Activated naive CD4-positive, alpha-beta T cell treated with anti-CD3 and anti-CD28 coated beads, Interleukin-2, amount 50 U/mL, for 24 hours (primary cell): ENCODE measurements at regions not wholly inside any gene's neighbourhood (a gene's known extent, or its start where the extent isn't known, plus 50 kb on each side); places are given as distances from the start of the nearest gene placed in this dataset.

Experiments
- H3K27ac Mint-ChIP-seq: one replicate; pipeline ENCODE4 v1.8.0; 2021; ENCODE audit warnings: mild to moderate bottlenecking, mixed read lengths
- H3K27me3 Mint-ChIP-seq: one replicate; pipeline ENCODE4 v1.8.0; 2021; ENCODE audit warnings: mixed read lengths
- H3K36me3 Mint-ChIP-seq: one replicate; pipeline ENCODE4 v1.8.0; 2021; ENCODE audit warnings: mixed read lengths
- H3K4me1 Mint-ChIP-seq: one replicate; pipeline ENCODE4 v1.8.0; 2021; ENCODE audit warnings: mixed read lengths
- H3K4me3 Mint-ChIP-seq: one replicate; pipeline ENCODE4 v1.8.0; 2021; ENCODE audit warnings: mild to moderate bottlenecking, mixed read lengths
- H3K9me3 Mint-ChIP-seq: one replicate; pipeline ENCODE4 v1.8.0; 2021; ENCODE audit warnings: mixed read lengths

DNA sequence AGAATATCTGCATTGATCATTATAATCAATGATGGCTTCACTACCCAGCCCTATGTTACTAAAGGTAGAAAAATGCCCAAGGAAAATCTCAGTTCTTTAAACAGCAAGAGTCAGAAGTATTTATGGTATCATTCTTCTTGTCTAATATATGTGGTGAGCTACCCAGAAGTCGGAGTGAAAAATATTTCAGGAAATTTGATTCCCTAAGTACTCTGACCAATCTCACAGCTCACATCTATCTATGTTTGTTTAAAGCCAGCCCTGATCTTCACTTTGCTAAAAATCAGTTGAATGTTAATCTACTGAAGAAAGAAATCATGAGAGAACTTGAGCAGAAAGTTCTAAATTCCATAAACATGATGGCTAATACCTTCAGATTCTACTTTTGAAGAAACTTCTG, 522.9 kb upstream of the SLIT2 start:
- Mint-ChIP-seq H3K9me3 (peaks cover 6% of the 10 kb centered on the region), H3K4me1 (peaks cover 12% of the 10 kb centered on the region), H3K27me3 (no peaks in the 10 kb centered on the region), H3K4me3 (no peak overlapping the region), H3K36me3 (no peaks in the 10 kb centered on the region), H3K27ac (no peak overlapping the region)

DNA sequence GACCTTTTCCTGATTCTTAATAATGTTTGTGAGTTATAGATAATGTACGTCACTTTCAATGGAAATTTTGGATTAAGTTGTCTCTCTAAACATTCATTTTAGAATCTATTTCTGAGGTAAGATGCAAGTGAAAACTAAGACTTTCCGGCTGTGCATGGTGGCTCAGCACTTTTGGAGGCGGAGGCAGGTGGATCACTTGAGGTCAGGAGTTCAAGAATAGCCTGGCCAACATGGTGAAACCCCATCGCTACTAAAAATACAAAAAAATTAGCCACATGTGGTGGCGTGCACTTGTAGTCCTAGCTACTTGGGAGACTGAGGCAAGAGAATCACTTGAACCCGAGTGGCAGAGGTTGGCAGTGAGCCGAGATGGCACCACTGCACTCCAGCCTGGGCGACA, 524.6 kb upstream of the SLIT2 start:
- peaks cover 12% of the 10 kb centered on the region for H3K4me1 Mint-ChIP-seq
- H3K4me3 Mint-ChIP-seq, result no peak overlapping the region
- H3K27ac Mint-ChIP-seq, result no peak overlapping the region
- peaks cover 14% of the 10 kb centered on the region for H3K9me3 Mint-ChIP-seq
- H3K27me3 Mint-ChIP-seq, result no peaks in the 10 kb centered on the region
- no peaks in the 10 kb centered on the region for H3K36me3 Mint-ChIP-seq

DNA sequence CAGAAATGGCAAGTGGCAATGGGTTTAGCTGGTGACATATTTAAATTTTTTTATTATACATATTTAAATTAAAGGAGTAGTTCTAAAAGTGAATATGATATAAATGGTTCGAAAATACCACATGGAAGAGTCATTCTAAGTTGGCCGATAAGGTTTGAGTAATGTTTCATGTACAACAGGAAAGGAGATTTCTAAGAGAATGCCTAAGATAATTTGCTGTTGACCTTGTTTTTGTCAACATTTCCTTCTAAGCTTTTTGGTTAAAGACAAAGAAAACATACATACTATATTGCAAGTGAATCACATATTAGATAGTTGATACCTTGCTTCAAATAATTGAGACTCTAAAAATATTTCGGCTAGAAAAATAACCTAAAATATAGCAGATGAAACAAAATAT, 526.6 kb upstream of the SLIT2 start:
- Mint-ChIP-seq H3K9me3 (peaks cover 14% of the 10 kb centered on the region), H3K27me3 (no peaks in the 10 kb centered on the region), H3K27ac (no peak overlapping the region), H3K4me1 (peaks cover 7% of the 10 kb centered on the region), H3K4me3 (no peak overlapping the region), H3K36me3 (no peaks in the 10 kb centered on the region)

DNA sequence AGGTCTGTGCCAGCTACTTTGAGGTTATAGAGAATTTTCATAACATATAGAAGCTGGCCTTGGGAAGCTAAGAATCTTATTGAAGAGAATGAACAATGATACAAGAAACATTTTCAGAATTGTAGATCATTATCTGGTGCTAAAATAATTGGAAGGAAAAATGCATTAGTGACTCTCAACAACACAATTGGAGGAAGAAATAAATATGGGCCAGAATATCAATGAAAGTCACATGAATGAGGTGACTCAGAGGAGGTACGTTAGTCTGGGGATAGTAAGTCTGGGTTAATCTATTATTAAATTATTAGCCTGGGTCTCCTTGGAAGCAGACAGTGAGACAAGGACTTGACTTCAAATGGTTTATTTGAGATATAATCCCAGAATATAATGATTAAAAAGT, 529.3 kb upstream of the SLIT2 start:
- Mint-ChIP-seq H3K4me3 (no peak overlapping the region), H3K4me1 (no peaks in the 10 kb centered on the region), H3K27ac (no peak overlapping the region), H3K9me3 (peaks cover 14% of the 10 kb centered on the region), H3K36me3 (no peaks in the 10 kb centered on the region), H3K27me3 (no peaks in the 10 kb centered on the region)

DNA sequence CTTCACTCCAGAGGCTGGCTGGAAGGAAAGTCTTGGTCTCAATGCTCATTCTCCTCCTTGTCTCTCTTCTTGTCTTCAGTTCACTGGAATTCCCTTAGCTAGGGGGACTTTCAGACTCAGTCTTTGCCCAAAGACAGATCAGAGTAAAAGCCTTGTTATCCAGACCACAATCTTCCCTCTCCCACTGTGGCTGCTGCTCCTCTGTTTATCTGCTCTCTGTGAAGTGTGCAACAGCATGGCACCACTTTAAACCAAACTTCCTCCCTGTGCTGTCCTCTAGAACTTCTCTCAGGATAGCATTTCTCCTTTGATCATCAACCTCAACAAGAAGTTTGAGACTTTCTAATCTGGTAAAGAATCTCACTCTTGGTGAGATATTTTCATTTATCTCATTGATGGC, 530.1 kb upstream of the SLIT2 start:
- H3K27me3 Mint-ChIP-seq, result no peaks in the 10 kb centered on the region
- H3K4me1 Mint-ChIP-seq, result no peaks in the 10 kb centered on the region
- H3K27ac Mint-ChIP-seq, result no peak overlapping the region
- peaks cover 14% of the 10 kb centered on the region for H3K9me3 Mint-ChIP-seq
- H3K4me3 Mint-ChIP-seq, result no peak overlapping the region
- H3K36me3 Mint-ChIP-seq, result no peaks in the 10 kb centered on the region

DNA sequence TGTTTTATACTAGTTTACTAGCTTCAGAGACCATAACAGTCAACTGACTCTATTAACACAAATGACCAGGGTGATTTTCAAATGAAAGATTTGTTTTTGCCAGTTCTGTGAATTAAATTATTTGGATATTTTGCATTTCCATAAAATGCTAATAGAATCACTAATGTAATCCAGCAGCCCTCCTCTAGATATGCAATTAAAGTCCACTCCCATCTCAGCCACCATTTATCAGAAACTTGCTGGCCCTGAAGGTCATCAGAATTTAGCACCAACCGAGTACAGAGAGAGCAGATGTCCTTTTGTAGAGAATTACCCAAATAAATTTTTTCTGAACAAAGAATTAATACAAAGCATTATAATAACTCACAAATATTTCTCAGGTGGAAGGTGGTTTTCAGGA, 531.1 kb upstream of the SLIT2 start:
- Mint-ChIP-seq H3K27ac (peak overlapping the region; percentile 37), H3K9me3 (peaks cover 8% of the 10 kb centered on the region), H3K4me1 (no peaks in the 10 kb centered on the region), H3K4me3 (no peak overlapping the region), H3K27me3 (no peaks in the 10 kb centered on the region), H3K36me3 (no peaks in the 10 kb centered on the region)

DNA sequence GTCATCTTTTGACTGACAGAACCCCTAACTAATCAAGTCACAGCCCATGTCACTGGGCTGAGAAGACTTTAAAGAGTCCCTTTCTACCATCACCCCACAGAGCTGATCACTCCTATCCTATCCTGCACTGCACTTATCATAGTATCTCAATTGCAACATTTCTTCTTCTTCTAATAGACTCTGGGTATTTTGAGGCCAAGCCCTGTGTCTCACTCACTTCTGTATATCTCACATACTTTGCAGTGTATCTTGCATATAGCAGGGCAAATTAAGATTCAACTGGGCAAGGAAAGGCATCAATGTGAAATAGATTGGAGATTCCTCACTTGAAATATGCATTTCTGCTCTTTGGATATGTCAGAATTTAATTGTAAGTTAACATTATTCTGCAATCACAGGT, 531.5 kb upstream of the SLIT2 start:
- Mint-ChIP-seq H3K36me3 (no peaks in the 10 kb centered on the region), H3K27ac (no peak overlapping the region), H3K4me1 (no peaks in the 10 kb centered on the region), H3K27me3 (no peaks in the 10 kb centered on the region), H3K9me3 (peaks cover 8% of the 10 kb centered on the region), H3K4me3 (no peak overlapping the region)

DNA sequence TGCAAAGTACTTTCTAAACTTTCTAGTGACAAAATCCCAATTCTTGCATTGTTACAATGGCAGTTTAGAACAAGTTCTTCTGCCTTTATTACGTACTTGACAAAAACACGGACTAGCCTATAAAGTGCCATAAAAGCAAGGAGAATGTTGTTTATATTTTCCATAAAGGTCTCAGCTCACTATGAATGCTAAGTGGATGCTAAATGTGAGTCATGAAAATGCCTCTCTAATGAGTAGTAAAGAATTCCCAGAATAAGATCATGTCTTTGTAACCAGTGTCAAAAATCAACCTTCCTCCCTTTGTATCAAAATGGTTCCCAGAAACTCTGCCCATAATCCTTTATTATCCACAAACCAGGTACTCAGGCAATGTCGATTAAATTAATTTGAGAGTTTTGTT, 539.8 kb upstream of the SLIT2 start:
- Mint-ChIP-seq H3K36me3 (no peaks in the 10 kb centered on the region), H3K27me3 (no peaks in the 10 kb centered on the region), H3K27ac (no peak overlapping the region), H3K4me1 (no peaks in the 10 kb centered on the region), H3K9me3 (peaks cover 13% of the 10 kb centered on the region), H3K4me3 (no peak overlapping the region)

DNA sequence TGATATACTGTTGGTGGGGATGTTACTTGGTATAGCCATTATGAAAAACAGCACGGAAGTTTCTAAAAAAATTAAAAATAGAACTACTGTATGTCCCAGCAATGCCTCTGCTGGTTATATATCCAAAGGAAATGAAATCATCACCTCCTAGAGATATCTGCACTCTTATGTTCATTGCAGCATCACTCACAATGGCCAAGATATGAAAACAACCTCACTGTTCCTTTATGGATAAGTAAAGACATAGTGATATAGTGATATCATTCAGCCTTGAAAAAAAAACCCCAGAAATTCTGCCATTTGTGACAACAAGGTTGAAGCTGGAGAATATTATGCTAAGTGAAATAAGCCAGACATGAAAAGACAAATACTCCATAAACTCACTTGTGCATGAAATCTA, 543.8 kb upstream of the SLIT2 start:
- Mint-ChIP-seq H3K27ac (no peak overlapping the region), H3K9me3 (peaks cover 11% of the 10 kb centered on the region), H3K36me3 (no peaks in the 10 kb centered on the region), H3K4me1 (no peaks in the 10 kb centered on the region), H3K4me3 (no peak overlapping the region), H3K27me3 (no peaks in the 10 kb centered on the region)

DNA sequence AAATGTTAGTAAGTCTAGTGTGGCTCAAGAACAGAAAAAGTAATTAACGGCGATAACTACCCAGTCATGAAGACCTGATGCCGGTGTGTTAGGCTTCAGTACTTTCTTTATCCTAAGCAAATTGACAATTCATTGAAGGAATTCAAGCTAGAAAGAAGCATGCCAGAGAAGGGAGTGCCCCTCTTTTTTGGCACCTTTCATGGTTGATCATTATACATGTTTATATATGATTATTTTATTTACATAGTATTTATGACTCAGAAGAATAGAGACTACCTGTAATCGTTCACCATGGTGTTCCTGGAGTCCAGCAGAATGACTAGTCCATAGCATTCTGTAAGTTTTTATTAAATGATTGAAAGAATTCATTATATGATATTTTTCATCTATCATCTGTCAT, 548.3 kb upstream of the SLIT2 start:
- H3K27me3 Mint-ChIP-seq, result no peaks in the 10 kb centered on the region
- H3K36me3 Mint-ChIP-seq, result no peaks in the 10 kb centered on the region
- H3K9me3 Mint-ChIP-seq, result peaks cover 9% of the 10 kb centered on the region
- no peak overlapping the region for H3K4me3 Mint-ChIP-seq
- no peaks in the 10 kb centered on the region for H3K4me1 Mint-ChIP-seq
- no peak overlapping the region for H3K27ac Mint-ChIP-seq

DNA sequence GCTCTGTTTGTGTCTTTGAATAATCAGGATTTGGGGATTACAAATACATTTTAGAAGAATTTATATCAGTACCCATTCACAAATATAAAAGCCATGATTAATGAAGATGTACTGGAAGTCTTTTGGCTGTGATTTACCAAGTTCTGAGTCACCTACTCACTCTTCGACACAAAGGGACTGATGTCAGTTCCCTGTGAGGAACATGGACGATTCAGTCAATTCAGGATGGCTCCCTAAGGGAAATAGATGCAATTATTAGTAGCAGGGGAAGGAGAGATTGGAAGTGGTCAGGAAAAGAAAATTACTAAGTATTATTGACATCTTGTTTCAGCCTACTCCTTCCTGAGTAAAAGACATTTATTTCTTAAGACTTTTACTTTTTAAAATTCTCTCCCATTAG, 550.7 kb upstream of the SLIT2 start:
- Mint-ChIP-seq H3K9me3 (peaks cover 18% of the 10 kb centered on the region), H3K4me3 (no peak overlapping the region), H3K27ac (no peak overlapping the region), H3K4me1 (no peaks in the 10 kb centered on the region), H3K27me3 (no peaks in the 10 kb centered on the region), H3K36me3 (no peaks in the 10 kb centered on the region)

DNA sequence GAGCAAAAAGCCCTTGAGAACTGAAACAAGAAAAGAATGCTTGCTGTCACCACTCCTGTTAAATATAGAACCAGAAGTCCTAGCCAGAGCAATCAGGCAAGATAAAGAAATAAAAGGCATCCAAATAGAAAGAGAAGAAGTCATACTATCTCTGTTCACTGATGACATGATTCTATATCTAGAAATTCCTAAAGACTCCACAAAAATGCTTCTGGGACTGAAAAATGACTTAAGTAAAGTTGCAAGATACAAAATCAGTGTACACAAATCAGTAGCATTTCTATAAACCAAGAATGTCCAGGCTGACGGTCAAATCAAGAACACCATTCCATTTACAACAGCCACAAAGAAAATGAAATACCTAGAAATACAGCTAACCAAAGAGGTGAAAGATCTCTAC, 552.7 kb upstream of the SLIT2 start:
- H3K36me3 Mint-ChIP-seq, result no peaks in the 10 kb centered on the region
- H3K27me3 Mint-ChIP-seq, result no peaks in the 10 kb centered on the region

DNA sequence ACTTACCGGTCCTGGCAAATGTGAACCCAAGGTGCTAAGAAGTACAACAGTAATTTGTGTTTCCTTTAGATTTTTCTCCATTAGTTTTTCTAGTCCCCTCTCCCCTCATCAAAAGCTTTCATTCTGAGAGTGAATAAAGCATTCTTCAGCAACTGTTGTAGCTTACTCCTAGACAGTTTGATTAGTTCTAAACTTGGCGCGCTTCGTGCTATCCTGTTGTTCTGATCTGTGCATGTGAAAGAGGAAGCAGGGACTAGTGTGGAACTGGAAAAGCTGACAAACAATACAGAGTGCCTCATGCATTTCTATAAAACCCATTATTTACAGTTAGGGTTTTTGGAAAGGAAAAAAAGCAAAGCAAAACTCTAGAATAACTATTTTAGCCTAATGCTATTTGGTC, 556.9 kb upstream of the SLIT2 start:
- Mint-ChIP-seq H3K4me3 (no peak overlapping the region), H3K27ac (no peak overlapping the region), H3K36me3 (no peaks in the 10 kb centered on the region), H3K27me3 (no peaks in the 10 kb centered on the region), H3K9me3 (peaks cover 13% of the 10 kb centered on the region), H3K4me1 (peaks cover 4% of the 10 kb centered on the region)

More for the DNA sequence above, 552.7 kb upstream of the SLIT2 start:
- Mint-ChIP-seq H3K27ac (no peak overlapping the region), H3K4me1 (peaks cover 4% of the 10 kb centered on the region), H3K4me3 (no peak overlapping the region), H3K9me3 (peaks cover 18% of the 10 kb centered on the region)

DNA sequence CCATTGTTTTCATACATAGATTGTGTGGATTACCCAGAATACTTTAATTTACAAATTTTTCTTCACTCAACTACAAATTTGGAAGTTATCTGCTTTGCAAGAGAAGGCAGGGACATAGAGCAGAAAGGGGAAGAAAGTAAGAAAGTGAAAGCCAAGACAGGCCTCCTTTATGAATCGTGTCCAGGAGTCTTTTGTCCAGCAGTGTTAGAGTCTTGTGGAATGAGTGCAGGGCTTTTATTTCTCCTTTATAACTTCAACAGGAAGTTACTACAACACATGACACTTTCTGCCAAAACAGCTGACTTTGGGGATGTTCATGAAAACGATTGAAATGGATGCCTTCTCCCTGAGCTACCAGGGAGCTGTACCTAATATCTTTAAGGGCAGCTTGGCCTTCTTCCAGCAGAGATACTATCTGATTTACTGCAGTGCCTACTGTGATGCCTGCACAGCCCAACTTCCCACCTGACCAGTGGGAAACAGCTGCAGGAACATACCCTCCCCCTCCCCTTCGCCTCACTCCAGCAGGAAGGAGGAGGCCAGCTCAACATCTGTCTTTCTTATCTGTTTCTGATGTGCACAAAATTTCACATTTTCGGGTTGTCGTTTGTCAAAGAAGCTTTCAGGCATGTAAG, 557.7 kb upstream of the SLIT2 start:
- H3K36me3 Mint-ChIP-seq, result no peaks in the 10 kb centered on the region
- H3K9me3 Mint-ChIP-seq, result peaks cover 13% of the 10 kb centered on the region
- H3K4me1 Mint-ChIP-seq, result peaks cover 4% of the 10 kb centered on the region
- H3K27ac Mint-ChIP-seq, result no peak overlapping the region
- H3K4me3 Mint-ChIP-seq, result no peak overlapping the region
- H3K27me3 Mint-ChIP-seq, result no peaks in the 10 kb centered on the region

DNA sequence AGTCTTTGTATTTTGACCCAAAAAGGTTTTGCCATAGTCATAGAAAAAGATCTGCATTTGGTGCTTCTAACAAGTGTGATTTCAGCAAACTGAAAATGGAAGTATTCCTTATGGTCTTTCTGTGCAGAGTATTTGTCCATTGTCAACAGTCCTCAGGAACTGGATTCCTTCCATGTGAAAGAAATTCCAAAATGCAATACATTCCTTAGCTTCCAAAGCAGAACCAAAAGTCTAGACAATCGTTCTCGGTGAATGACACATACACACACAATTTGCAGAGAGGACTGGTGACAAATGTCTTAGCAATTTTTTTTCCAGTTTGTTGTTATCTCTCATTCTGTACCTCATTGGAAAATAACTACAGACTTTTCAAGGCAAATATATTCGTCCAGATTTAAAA, 562.2 kb upstream of the SLIT2 start:
- Mint-ChIP-seq H3K36me3 (no peaks in the 10 kb centered on the region), H3K9me3 (peaks cover 12% of the 10 kb centered on the region), H3K4me3 (no peak overlapping the region), H3K27ac (no peak overlapping the region), H3K4me1 (peaks cover 3% of the 10 kb centered on the region), H3K27me3 (no peaks in the 10 kb centered on the region)

DNA sequence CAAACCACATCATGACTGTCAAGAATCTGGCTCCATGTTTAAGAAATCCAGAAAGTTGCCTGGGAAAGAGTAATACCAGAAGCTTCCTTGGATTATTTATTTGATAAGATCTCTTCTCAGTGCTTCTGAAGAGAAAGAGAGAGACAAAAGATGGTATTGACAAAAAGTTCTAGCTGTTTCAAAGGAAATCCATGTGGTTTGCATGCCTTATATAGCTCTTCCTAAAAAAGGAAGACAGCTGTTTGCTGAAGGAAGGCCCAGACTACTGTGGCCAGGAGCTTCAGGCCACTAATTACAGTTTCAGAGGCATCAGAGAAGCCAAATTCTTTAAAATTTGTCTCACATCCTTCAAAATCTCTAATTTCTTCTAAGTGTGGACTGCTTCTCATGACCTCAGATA, 565.2 kb upstream of the SLIT2 start:
- Mint-ChIP-seq H3K36me3 (no peaks in the 10 kb centered on the region), H3K27ac (no peak overlapping the region), H3K4me1 (no peaks in the 10 kb centered on the region), H3K4me3 (no peak overlapping the region), H3K9me3 (peaks cover 17% of the 10 kb centered on the region), H3K27me3 (no peaks in the 10 kb centered on the region)

DNA sequence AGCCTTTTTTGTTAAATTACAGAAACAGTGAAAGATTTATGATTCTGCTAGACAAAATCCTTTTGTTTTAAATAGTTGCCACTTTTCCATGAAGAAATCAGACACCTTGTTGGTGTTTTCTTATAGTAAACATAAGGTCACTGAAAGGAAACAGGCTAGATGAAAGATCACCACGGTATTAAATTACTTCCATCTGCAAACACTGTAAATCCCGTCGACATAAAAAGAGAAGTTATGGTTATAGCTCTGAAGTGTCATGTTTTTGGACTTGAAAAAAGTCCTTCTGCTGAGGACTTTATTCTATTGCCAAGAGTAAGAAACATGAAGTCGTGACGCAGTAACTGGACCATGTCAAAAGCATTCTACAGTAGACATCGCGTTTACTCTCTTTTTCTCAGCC, 567.6 kb upstream of the SLIT2 start:
- no peak overlapping the region for H3K4me3 Mint-ChIP-seq
- H3K36me3 Mint-ChIP-seq, result no peaks in the 10 kb centered on the region
- no peaks in the 10 kb centered on the region for H3K27me3 Mint-ChIP-seq

More for the DNA sequence above, 567.6 kb upstream of the SLIT2 start:
- no peak overlapping the region for H3K27ac Mint-ChIP-seq
- no peaks in the 10 kb centered on the region for H3K4me1 Mint-ChIP-seq
- H3K9me3 Mint-ChIP-seq, result peaks cover 17% of the 10 kb centered on the region
